ACC112 (cell line): ENCODE measurements at regions not wholly inside any gene's neighbourhood (a gene's known extent, or its start where the extent isn't known, plus 50 kb on each side); places are given as distances from the start of the nearest gene placed in this dataset.

Source experiments
- H2AFZ ChIP-seq: fragments of 200-600 bp; sonication (generic); one replicate; pipeline ENCODE4 v1.6.0; 2017; ENCODE audit warnings: antibody characterized with exemption, low read length; ENCODE audit not compliant: unreplicated experiment
- H3K27ac ChIP-seq: fragments of 200-600 bp; sonication (generic); 2 replicates; pipeline ENCODE4 v1.5.1; 2014; ENCODE audit warnings: low read depth, mild to moderate bottlenecking, antibody characterized with exemption, low read length, moderate library complexity
- H3K27me3 ChIP-seq: fragments of 200-600 bp; sonication (generic); 2 replicates; pipeline ENCODE4 v1.6.1; 2014; ENCODE audit warnings: mild to moderate bottlenecking, antibody characterized with exemption, low read length, moderate library complexity, mixed read lengths; ENCODE audit not compliant: insufficient read depth
- H3K36me3 ChIP-seq: fragments of 200-600 bp; sonication (generic); 2 replicates; pipeline ENCODE4 v1.6.1; 2016; ENCODE audit warnings: mild to moderate bottlenecking, antibody characterized with exemption, low read length, moderate library complexity, mixed read lengths; ENCODE audit not compliant: insufficient read depth
- H3K4me1 ChIP-seq: fragments of 200-600 bp; sonication (generic); one replicate; pipeline ENCODE4 v1.6.1; 2016; ENCODE audit warnings: low read length, mixed read lengths; ENCODE audit not compliant: insufficient read depth, unreplicated experiment, control insufficient read depth
- H3K4me3 ChIP-seq: fragments of 200-600 bp; sonication (generic); 2 replicates; pipeline ENCODE4 v1.5.1; 2014; ENCODE audit warnings: mild to moderate bottlenecking, low read depth, low read length
- H3K79me2 ChIP-seq: fragments of 200-600 bp; sonication (generic); one replicate; pipeline ENCODE4 v1.6.0; 2016; ENCODE audit warnings: low read length; ENCODE audit not compliant: control insufficient read depth, unreplicated experiment, insufficient read depth

DNA sequence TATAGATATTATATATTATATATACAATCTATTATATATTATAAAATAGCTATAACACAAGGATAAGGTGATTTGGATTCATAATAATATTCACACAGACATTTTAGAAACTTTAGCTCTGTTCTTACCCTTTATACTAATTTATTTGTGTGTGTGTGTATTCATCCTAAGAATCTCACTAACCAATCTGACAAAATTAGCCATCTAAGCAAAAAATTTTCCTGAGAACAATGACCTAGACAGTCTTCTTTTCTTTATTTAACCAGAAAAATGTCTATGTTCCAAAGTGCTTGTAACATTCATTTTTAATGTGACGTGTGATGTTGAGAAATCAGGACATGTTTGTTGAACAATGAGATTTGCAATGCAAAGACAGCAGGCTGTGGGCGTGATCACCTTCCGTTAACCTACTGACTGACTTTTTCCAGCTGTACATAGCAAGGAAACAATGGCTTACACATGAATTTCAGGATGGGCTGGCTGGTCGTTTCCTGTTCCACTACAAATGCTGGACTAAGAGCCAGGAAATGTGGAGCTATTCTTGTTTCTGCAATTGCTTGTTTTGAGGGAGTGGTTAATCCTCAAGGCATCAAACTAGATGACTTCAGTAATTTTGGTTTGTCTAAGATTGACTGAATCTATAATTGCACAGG is 634.6 kb upstream of the ARGLU1 start:
- Histone ChIP-seq H3K4me3 (no peak overlapping the region), H2AFZ (no peak overlapping the region), H3K4me1 (no peaks in the 10 kb centered on the region), H3K27ac (no peak overlapping the region), H3K36me3 (no peaks in the 10 kb centered on the region), H3K79me2 (no peaks in the 10 kb centered on the region), H3K27me3 (no peaks in the 10 kb centered on the region)

DNA sequence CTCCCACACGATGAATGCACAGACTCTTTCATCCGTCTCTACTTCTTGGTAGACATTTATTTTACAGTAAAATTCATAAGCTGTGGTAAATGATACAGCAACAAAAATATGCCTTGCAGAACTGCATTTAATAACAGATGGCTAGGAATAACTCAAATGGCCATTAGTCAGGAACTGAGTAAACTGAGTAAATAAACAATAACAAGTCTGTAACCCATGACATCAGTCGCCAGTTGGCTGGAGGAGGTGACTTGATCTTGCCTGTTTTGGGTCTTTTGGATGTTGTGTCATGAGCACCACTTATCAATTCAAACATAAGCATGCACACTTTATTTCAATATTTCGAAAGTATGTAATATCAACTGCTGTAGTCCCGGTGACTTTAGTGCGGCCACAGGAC is 632.6 kb upstream of the ARGLU1 start:
- H3K4me1 ChIP-seq: no peaks in the 10 kb centered on the region
- H3K36me3 ChIP-seq: no peaks in the 10 kb centered on the region
- H2AFZ ChIP-seq: no peak overlapping the region
- no peak overlapping the region for H3K27ac ChIP-seq
- no peaks in the 10 kb centered on the region for H3K79me2 ChIP-seq
- no peaks in the 10 kb centered on the region for H3K27me3 ChIP-seq
- H3K4me3 ChIP-seq: no peak overlapping the region

DNA sequence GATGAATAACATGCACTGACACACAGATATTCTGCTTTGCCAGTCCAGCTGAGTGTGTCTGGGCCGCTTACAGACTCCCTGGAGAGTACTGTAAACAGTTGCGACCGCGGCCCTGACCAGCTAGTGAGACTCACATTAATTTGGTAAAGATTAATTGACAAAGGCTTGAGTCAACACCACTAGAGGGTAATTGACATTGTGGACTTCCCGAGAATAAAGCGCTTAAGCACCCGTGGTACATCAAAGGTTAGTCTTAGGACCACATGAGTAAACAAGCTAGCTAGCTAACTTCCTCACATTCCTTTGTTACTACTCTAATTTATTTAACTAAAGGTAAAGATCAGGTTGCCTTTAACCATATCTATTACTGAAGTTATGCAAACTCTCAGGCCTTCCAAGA is 624.4 kb upstream of the ARGLU1 start:
- no peaks in the 10 kb centered on the region for H3K4me1 ChIP-seq
- H3K27me3 ChIP-seq: no peaks in the 10 kb centered on the region
- H3K79me2 ChIP-seq: no peaks in the 10 kb centered on the region
- no peak overlapping the region for H2AFZ ChIP-seq
- H3K4me3 ChIP-seq: no peak overlapping the region
- no peak overlapping the region for H3K27ac ChIP-seq
- H3K36me3 ChIP-seq: no peaks in the 10 kb centered on the region

DNA sequence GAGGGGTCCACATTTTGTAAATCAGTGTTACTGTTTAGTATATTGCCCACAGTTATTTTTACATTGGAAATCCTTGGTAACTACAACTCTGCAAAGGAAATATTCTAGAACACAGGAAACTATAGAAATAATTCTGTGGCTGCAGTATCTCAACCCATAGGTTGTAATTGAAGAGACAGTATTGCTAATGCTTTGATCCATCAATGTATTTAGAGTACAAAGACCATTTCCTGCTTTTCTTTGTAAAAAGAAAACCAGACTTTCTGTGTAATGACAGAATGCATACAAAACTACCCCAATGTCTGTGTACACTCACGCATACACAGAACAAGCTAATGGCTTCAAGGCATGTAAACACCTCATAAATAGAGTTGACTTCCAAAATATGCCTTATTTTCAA is 622.1 kb upstream of the ARGLU1 start:
- Histone ChIP-seq H2AFZ (no peak overlapping the region), H3K36me3 (no peaks in the 10 kb centered on the region), H3K27ac (no peak overlapping the region), H3K27me3 (no peaks in the 10 kb centered on the region), H3K79me2 (no peaks in the 10 kb centered on the region), H3K4me1 (peaks cover 3% of the 10 kb centered on the region), H3K4me3 (no peak overlapping the region)

DNA sequence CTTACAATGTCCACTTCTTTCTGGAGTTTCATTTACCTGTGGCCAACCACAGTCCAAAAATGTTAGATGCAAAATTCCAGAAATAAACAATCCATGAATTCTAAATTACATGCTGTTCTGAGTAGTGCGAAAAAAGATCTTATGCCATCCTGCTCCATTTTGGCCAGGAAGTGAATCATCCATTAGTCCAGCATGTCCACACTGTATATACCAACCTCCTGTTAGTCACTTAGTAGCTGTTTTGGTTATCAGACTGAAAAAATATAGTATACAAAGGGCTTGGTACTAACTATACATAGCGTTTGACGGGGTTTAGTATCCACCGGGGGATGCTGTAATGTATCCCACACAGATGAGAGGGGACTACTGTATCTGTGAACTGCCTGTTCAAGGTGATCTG is 618.0 kb upstream of the ARGLU1 start:
- peak overlapping the region; percentile 78 for H2AFZ ChIP-seq
- H3K79me2 ChIP-seq: no peaks in the 10 kb centered on the region
- peaks cover 3% of the 10 kb centered on the region for H3K4me1 ChIP-seq
- H3K36me3 ChIP-seq: no peaks in the 10 kb centered on the region
- H3K4me3 ChIP-seq: no peak overlapping the region
- H3K27me3 ChIP-seq: no peaks in the 10 kb centered on the region
- H3K27ac ChIP-seq: peak overlapping the region; percentile 20; the same call in 1 of the 2 replicates

DNA sequence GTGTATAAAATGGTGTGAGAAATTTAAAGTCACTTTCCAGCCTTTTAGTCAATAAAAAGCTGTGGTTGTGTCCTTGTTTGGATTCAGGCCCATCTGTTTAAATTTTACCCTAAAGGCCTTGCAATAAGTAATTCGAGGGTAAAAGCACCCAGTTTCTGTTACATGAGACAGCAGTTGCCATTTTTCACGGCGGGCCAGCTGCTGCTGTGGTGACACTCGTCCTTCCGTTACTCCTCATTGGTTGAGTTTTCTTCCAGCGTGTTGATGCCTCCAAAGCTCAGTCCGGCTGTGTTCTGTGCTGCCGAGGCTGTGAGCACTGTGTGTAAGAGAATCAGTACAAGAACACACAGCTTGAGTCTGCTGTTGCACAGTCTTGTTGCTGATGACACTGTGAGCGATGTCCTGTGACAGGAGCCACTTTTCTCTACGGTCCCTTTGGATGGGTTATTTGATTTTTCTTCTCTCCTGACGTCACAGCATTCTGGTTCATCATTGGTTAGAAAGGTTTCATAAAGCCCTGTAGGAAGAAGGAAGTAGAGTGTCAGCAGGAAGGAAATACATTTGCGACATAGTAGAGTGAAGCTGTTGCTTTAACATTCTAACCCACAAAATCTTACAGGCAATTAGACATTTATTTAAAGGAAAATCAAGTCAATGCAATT is 602.5 kb upstream of the ARGLU1 start:
- H3K27me3 ChIP-seq: no peaks in the 10 kb centered on the region
- H2AFZ ChIP-seq: no peak overlapping the region
- H3K36me3 ChIP-seq: no peaks in the 10 kb centered on the region
- H3K4me3 ChIP-seq: no peak overlapping the region
- H3K27ac ChIP-seq: no peak overlapping the region
- H3K79me2 ChIP-seq: no peaks in the 10 kb centered on the region
- no peaks in the 10 kb centered on the region for H3K4me1 ChIP-seq

DNA sequence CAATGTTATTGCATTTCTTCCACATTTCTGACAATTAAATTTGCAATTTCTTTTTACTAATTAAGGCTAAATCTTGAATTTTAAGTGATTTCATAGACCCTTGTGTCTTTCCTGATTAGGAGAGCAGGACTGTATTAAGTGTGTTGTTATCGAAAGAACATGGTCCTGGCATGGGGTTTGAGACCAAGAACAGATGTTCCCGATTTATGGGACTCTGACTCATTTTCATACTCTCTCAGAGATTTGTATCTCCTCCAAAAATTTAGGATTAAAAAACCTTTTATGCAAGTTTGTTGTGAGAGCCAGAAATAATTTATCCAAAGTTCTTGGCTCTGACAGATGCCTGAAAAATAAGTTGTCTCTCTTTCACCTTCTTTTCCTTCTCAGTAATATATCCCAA is 589.3 kb upstream of the ARGLU1 start:
- Histone ChIP-seq H3K27ac (no peak overlapping the region), H3K4me3 (no peak overlapping the region), H3K4me1 (no peaks in the 10 kb centered on the region), H3K27me3 (no peaks in the 10 kb centered on the region), H2AFZ (no peak overlapping the region), H3K79me2 (no peaks in the 10 kb centered on the region), H3K36me3 (no peaks in the 10 kb centered on the region)

DNA sequence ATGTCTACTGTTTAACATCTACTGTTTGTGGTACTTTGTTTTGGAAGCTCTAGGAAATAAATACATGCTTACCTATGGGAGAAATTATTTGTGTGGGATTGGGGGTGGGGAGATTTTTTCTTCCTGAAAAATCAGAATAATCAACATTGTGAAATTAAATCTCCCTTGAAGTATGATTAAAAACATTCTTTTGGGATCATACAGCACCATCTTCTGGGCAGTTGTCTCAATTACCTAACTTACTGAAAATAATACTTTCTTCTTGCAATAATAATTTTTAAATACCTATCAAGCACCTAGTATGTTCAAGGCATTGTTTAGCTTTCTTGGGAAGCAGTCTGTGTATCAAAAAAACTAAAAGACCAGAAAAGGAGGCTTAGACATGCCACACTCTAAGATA is 576.5 kb upstream of the ARGLU1 start:
- Histone ChIP-seq H3K79me2 (no peaks in the 10 kb centered on the region), H3K27me3 (no peaks in the 10 kb centered on the region), H3K4me1 (no peaks in the 10 kb centered on the region), H3K36me3 (no peaks in the 10 kb centered on the region), H2AFZ (no peak overlapping the region), H3K4me3 (no peak overlapping the region), H3K27ac (no peak overlapping the region)

DNA sequence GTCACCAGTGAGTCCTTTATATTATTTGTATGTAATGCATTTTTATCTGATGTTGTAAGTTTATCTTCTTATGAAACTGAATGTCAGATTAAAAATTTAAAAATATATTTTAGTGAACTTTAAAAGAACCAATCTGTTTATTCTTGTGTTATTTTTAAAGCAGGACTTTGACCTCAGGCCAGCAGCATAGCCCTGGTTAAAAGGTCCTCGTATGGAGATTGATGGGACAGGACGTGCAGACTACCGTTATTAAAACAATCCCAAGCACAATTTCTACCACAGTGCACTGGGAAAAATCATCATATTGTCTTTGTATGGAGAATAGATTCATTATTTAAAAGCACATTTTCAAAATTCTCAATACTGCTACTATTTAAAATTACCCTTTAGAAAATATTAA is 573.8 kb upstream of the ARGLU1 start:
- H3K27ac ChIP-seq: no peak overlapping the region

DNA sequence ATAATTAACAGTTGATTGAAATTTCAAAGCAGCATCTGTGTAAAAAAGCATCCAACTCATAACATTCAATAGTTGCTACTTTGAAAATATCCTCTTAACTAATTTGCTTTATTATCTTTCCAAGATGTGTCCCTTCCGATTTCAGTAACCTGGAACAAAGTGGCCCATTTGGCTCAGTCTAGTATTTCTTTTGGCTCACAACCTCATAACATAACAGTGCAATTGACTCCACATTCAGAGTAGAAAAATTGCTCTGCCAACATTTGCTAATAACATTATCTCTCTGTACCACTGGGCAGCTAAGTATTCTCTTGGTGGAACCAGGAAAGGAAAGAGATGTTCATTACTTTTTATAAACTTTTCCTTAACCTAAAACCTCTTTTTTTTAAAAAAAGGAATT is 571.1 kb upstream of the ARGLU1 start:
- Histone ChIP-seq H3K4me1 (no peaks in the 10 kb centered on the region), H2AFZ (no peak overlapping the region), H3K4me3 (no peak overlapping the region), H3K27ac (no peak overlapping the region), H3K79me2 (no peaks in the 10 kb centered on the region), H3K27me3 (peaks cover 20% of the 10 kb centered on the region), H3K36me3 (no peaks in the 10 kb centered on the region)

More for the DNA sequence above, 573.8 kb upstream of the ARGLU1 start:
- H3K36me3 ChIP-seq: no peaks in the 10 kb centered on the region
- H3K4me3 ChIP-seq: no peak overlapping the region
- no peaks in the 10 kb centered on the region for H3K79me2 ChIP-seq
- peaks cover 3% of the 10 kb centered on the region; the same call in 1 of the 2 replicates for H3K27me3 ChIP-seq
- H3K4me1 ChIP-seq: no peaks in the 10 kb centered on the region
- H2AFZ ChIP-seq: no peak overlapping the region

DNA sequence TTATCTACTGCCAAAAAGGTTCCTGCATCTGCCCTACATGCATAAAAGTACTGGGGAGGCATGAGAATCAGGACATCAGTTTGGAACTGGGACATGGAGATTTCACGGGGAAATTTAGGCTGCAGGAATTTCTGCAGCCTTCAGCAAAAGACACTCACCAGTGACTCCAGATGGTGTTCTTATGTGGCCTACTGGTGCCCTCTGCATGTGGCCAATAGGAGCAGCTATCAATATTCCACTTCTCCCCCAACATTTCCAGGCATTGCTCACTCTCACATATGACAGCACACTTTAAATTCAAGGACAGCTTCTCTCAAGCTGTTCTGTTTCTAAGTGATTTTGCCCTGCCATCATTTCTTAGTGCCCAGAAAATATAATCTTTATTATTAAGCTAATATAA is 570.5 kb upstream of the ARGLU1 start:
- Histone ChIP-seq H2AFZ (no peak overlapping the region), H3K27me3 (peaks cover 25% of the 10 kb centered on the region), H3K27ac (no peak overlapping the region), H3K4me3 (no peak overlapping the region), H3K79me2 (no peaks in the 10 kb centered on the region), H3K4me1 (no peaks in the 10 kb centered on the region), H3K36me3 (no peaks in the 10 kb centered on the region)
